NB4 (cell line): ENCODE measurements at regions not wholly inside any gene's neighbourhood (a gene's known extent, or its start where the extent isn't known, plus 50 kb on each side); places are given as distances from the start of the nearest gene placed in this dataset.

Source experiments
- CTCF ChIP-seq: IDR thresholded peaks from one replicate; pipeline ENCODE4 v1.5.1; 2012; ENCODE audit warnings: low read depth, low read length
- MAX ChIP-seq: IDR thresholded peaks from 2 replicates; pipeline ENCODE4 v1.6.1; 2011; ENCODE audit warnings: low read depth, low read length
- POLR2A ChIP-seq: IDR thresholded peaks from 2 replicates; pipeline ENCODE4 v1.6.1; 2011; ENCODE audit warnings: mild to moderate bottlenecking; ENCODE audit not compliant: insufficient read length; ENCODE audit errors: extremely low read depth

- TF ChIP-seq CTCF = no peak
- no peak for TF ChIP-seq POLR2A
- TF ChIP-seq MAX = no peak
Observed at GRCh38 chr19:46927106-46927505, 66.3 kb downstream of the ARHGAP35 start.
